Keratinocyte (primary cell): ENCODE measurements at regions not wholly inside any gene's neighbourhood (a gene's known extent, or its start where the extent isn't known, plus 50 kb on each side); places are given as distances from the start of the nearest gene placed in this dataset.

Experiments used
- DNase-seq: peaks from one replicate; pipeline ENCODE4 v3.0.0-alpha.2; 2011; ENCODE audit warnings: low read depth, missing footprints, low spot score
- FAIRE-seq: peaks from 2 replicates; lab custom pipeline; 2011; peaks lifted over from hg19 to GRCh38; lab: Jason Lieb, UNC
- H2AFZ ChIP-seq: 2 replicates; pipeline ENCODE4 v1.6.0; 2012; ENCODE audit warnings: low read length, control low read depth, inconsistent platforms; ENCODE audit not compliant: control insufficient read depth
- H3K27ac ChIP-seq: 2 replicates; pipeline ENCODE4 v1.5.1; 2011; ENCODE audit warnings: low read length; ENCODE audit not compliant: control insufficient read depth, insufficient read depth
- H3K27me3 ChIP-seq: 3 replicates; pipeline ENCODE4 v1.6.0; 2011; ENCODE audit warnings: low read length; ENCODE audit not compliant: control insufficient read depth, insufficient read depth; ENCODE audit errors: extremely low read depth
- H3K36me3 ChIP-seq, 2 experiments: 2 replicates in 1 of 2; 3 replicates in 1 of 2; pipeline ENCODE4 v1.5.1; 2011; ENCODE audit warnings: low read length in 2 of 2, mild to moderate bottlenecking in 1 of 2; ENCODE audit not compliant: control insufficient read depth in 2 of 2, insufficient read depth in 2 of 2; ENCODE audit errors: extremely low read depth in 1 of 2
- H3K4me1 ChIP-seq: 3 replicates; pipeline ENCODE4 v1.5.1; 2011; ENCODE audit warnings: low read length; ENCODE audit not compliant: control insufficient read depth, insufficient read depth; ENCODE audit errors: extremely low read depth
- H3K4me2 ChIP-seq: 3 replicates; pipeline ENCODE4 v1.6.0; 2011; ENCODE audit warnings: low read depth, low read length; ENCODE audit not compliant: control insufficient read depth, insufficient read depth; ENCODE audit errors: extremely low read depth
- H3K4me3 ChIP-seq, 3 experiments: fragments of 200-600 bp in 1 of 3; sonication (generic) in 1 of 3; 2 replicates in 2 of 3; 3 replicates in 1 of 3; pipeline ENCODE4 v1.5.1; 2011 to 2016; ENCODE audit warnings: low read length in 3 of 3, mild to moderate bottlenecking in 3 of 3, control low read depth in 2 of 3, inconsistent platforms in 1 of 3, low read depth in 1 of 3, mixed read lengths in 1 of 3, mixed run types in 1 of 3, moderate library complexity in 1 of 3; ENCODE audit not compliant: control insufficient read depth in 2 of 3, insufficient read depth in 2 of 3; ENCODE audit errors: extremely low read depth in 1 of 3
- H3K79me2 ChIP-seq: 2 replicates; pipeline ENCODE4 v1.6.0; 2012; ENCODE audit warnings: low read length; ENCODE audit not compliant: control insufficient read depth, insufficient read depth
- H3K9ac ChIP-seq: 3 replicates; pipeline ENCODE4 v1.6.0; 2011; ENCODE audit warnings: low read length; ENCODE audit not compliant: control insufficient read depth, insufficient read depth; ENCODE audit errors: extremely low read depth
- H3K9me1 ChIP-seq: 3 replicates; pipeline ENCODE4 v1.6.0; 2011; ENCODE audit warnings: low read length; ENCODE audit not compliant: control insufficient read depth, insufficient read depth; ENCODE audit errors: extremely low read depth
- H3K9me3 ChIP-seq: 2 replicates; pipeline ENCODE4 v1.5.1; 2012; ENCODE audit warnings: low read depth, low read length; ENCODE audit not compliant: control insufficient read depth
- H4K20me1 ChIP-seq: 3 replicates; pipeline ENCODE4 v1.6.0; 2011; ENCODE audit warnings: low read length; ENCODE audit not compliant: control insufficient read depth, insufficient read depth; ENCODE audit errors: extremely low read depth
- EZH2 ChIP-seq: IDR thresholded peaks from one replicate; pipeline ENCODE4 v1.6.1; 2012; ENCODE audit warnings: inconsistent platforms, mild to moderate bottlenecking, low read length, moderate library complexity
- dilution Hi-C: fragments of 300-500 bp; cut with MboI; formaldehyde crosslinking; loops from one replicate; pipeline ENCODE4 v1.7.0; 2020; ENCODE audit warnings: low sequenced_read_pairs; ENCODE audit not compliant: extremely low pct_ligation_motif_present
- TF ChIP-seq, protein P1 (sequence below), 3 experiments: IDR thresholded peaks in 1 of 3; conservative IDR thresholded peaks in 1 of 3; optimal IDR thresholded peaks in 1 of 3; 2 replicates in 2 of 3; 3 replicates in 1 of 3; pipeline versions ENCODE3 to v1.5.1; 2011; ENCODE audit warnings: low read length in 3 of 3, mild to moderate bottlenecking in 3 of 3, moderate library complexity in 2 of 3, control low read depth in 1 of 3, inconsistent platforms in 1 of 3; ENCODE audit not compliant: insufficient read depth in 2 of 3; ENCODE audit errors: extremely low read depth in 1 of 3

GRCh38 chr12:77486872-77487271 is 343.8 kb upstream of the NAV3 start:
- FAIRE-seq: no peak
- dilution Hi-C loops: no loop called here

DNA sequence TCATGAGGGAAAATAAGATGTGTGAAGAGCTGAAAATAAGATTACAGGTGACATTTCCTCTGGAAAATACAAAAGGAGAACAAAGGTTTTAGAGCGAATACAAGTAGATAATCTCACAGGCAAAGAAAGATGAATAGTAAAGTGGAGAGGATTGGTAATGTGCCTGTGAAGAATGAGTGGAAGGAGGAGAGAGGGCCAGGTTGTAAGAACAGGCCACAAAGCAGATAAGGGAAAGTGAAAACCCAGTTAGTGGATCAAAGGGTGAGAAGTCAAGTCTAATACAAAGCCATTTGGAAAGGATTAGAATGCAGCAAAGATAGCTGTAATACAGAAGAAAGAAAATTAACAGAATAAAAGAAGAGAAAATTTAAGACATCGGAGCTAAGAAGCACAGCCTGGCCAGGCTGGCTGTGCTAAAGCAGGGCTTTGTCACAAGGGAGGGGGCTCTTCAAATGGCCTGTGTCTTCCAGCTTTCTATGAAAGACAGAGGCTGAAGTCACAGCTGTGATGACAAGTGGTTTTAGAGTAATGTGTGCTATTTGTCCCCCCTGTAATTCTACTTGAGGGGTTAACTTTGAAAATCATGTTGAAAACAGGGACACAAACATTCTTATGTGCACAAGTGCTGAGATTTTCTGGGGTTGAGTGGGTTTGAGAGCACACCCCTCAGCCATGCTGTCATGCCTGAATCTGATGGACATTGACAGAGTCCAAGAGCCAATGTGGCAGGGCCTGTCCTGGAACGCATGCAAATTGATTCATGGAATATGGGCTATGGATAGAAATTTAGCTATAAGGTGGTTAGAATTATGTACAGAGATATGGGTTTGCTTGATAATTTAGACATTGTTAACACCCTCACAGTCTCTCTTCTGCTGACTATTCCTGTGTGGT is 344.5 kb upstream of the NAV3 start:
- Histone ChIP-seq H3K27ac (no peak overlapping the region), H3K4me2 (no peak overlapping the region), H3K9ac (no peak overlapping the region), H2AFZ (no peak overlapping the region), H3K9me3 (no peaks in the 10 kb centered on the region), H3K36me3 (no peaks in the 10 kb centered on the region), H3K4me3 (no peak overlapping the region), H3K27me3 (no peaks in the 10 kb centered on the region), H3K9me1 (no peaks in the 10 kb centered on the region), H3K79me2 (no peaks in the 10 kb centered on the region), H4K20me1 (no peaks in the 10 kb centered on the region), H3K4me1 (no peaks in the 10 kb centered on the region)
- no peak for FAIRE-seq
- TF ChIP-seq, protein P1, sequence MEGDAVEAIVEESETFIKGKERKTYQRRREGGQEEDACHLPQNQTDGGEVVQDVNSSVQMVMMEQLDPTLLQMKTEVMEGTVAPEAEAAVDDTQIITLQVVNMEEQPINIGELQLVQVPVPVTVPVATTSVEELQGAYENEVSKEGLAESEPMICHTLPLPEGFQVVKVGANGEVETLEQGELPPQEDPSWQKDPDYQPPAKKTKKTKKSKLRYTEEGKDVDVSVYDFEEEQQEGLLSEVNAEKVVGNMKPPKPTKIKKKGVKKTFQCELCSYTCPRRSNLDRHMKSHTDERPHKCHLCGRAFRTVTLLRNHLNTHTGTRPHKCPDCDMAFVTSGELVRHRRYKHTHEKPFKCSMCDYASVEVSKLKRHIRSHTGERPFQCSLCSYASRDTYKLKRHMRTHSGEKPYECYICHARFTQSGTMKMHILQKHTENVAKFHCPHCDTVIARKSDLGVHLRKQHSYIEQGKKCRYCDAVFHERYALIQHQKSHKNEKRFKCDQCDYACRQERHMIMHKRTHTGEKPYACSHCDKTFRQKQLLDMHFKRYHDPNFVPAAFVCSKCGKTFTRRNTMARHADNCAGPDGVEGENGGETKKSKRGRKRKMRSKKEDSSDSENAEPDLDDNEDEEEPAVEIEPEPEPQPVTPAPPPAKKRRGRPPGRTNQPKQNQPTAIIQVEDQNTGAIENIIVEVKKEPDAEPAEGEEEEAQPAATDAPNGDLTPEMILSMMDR (optimal IDR thresholded peaks at IDR 0.05 in 1 of 3, IDR thresholded peaks at IDR 0.05 in 1 of 3, conservative IDR thresholded peaks at IDR 0.05 in 1 of 3; ENCODE audit: extremely low read depth in 1 of 3, insufficient read depth in 2 of 3, low read length in 3 of 3): no peak
- no peak for TF ChIP-seq EZH2
- dilution Hi-C loops: no loop called here
- DNase-seq: no peak

More at GRCh38 chr12:77486872-77487271, 343.8 kb upstream of the NAV3 start:
- TF ChIP-seq, protein P1 (optimal IDR thresholded peaks at IDR 0.05 in 1 of 3, IDR thresholded peaks at IDR 0.05 in 1 of 3, conservative IDR thresholded peaks at IDR 0.05 in 1 of 3; ENCODE audit: extremely low read depth in 1 of 3, insufficient read depth in 2 of 3, low read length in 3 of 3): no peak
- no peak for TF ChIP-seq EZH2
- no peaks in the 10 kb centered on the region for H3K4me1 ChIP-seq
- no peak overlapping the region for H3K9ac ChIP-seq
- DNase-seq: no peak
- no peaks in the 10 kb centered on the region for H3K9me3 ChIP-seq
- H3K4me2 ChIP-seq: no peak overlapping the region
- H3K27ac ChIP-seq: no peak overlapping the region
- H3K36me3 ChIP-seq: no peaks in the 10 kb centered on the region
- no peaks in the 10 kb centered on the region for H3K27me3 ChIP-seq
- no peaks in the 10 kb centered on the region for H3K9me1 ChIP-seq
- H3K79me2 ChIP-seq: no peaks in the 10 kb centered on the region
- no peaks in the 10 kb centered on the region for H4K20me1 ChIP-seq
- no peak overlapping the region for H3K4me3 ChIP-seq
- H2AFZ ChIP-seq: no peak overlapping the region
